SK-N-SH (cell line): ENCODE measurements at regions not wholly inside any gene's neighbourhood (a gene's known extent, or its start where the extent isn't known, plus 50 kb on each side); places are given as distances from the start of the nearest gene placed in this dataset.

Experiments used
- CTCF ChIA-PET: fragments of 300-600, 350-600 bp; formaldehyde crosslinking; extraction: SDS; loops from one replicate; lab custom pipeline; 2021; lab: Yijun Ruan, JAX
- POLR2A ChIA-PET: fragments of 350-600 bp; sonication (Branson Sonifier 250); formaldehyde crosslinking; extraction: SDS; loops from one replicate; lab custom pipeline; 2020; ENCODE audit warnings: antibody characterized with exemption, inconsistent platforms; lab: Yijun Ruan, JAX
- DNase-seq: peaks from one replicate; pipeline ENCODE4 v3.0.0; 2012
- H2AFZ ChIP-seq: fragments of 200-600 bp; sonication (generic); 2 replicates; pipeline ENCODE4 v1.8.1; 2016; ENCODE audit warnings: antibody characterized with exemption, mild to moderate bottlenecking, low read depth
- H3F3A ChIP-seq: fragments of 200-600 bp; sonication (generic); replicated peaks from 2 replicates; pipeline ENCODE3; 2016; ENCODE audit warnings: antibody characterized with exemption, mild to moderate bottlenecking; ENCODE audit not compliant: insufficient read depth
- H3K27ac ChIP-seq, 2 experiments: fragments of 200-500 bp in 1 of 2; fragments of 200-600 bp in 1 of 2; sonication (Bioruptor generic) in 1 of 2; sonication (generic), shearing (Covaris generic) in 1 of 2; 2 replicates each; pipeline versions ENCODE4 v1.5.1 to v1.6.1; 2014 to 2016; ENCODE audit warnings: low read depth in 2 of 2, inconsistent platforms in 1 of 2, low read length in 1 of 2, mild to moderate bottlenecking in 1 of 2, mixed read lengths in 1 of 2
- H3K27me3 ChIP-seq: fragments of 200-600 bp; sonication (generic), shearing (Covaris generic); 2 replicates; pipeline ENCODE4 v1.6.1; 2016; ENCODE audit warnings: mixed run types; ENCODE audit not compliant: insufficient read depth
- H3K36me3 ChIP-seq, 2 experiments: fragments of 200-500 bp in 1 of 2; fragments of 200-600 bp in 1 of 2; sonication (Bioruptor generic) in 1 of 2; sonication (generic) in 1 of 2; replicated peaks in 1 of 2; 2 replicates each; pipeline versions ENCODE3 to v1.5.1; 2014 to 2016; ENCODE audit warnings: low read length in 1 of 2, mild to moderate bottlenecking in 1 of 2; ENCODE audit not compliant: insufficient read depth in 2 of 2, control insufficient read depth in 1 of 2
- H3K4me1 ChIP-seq, 2 experiments: fragments of 200-500 bp in 1 of 2; fragments of 200-600 bp in 1 of 2; sonication (Bioruptor generic) in 1 of 2; sonication (generic), shearing (Covaris generic) in 1 of 2; 2 replicates each; pipeline versions ENCODE4 v1.5.1 to v1.6.1; 2014 to 2016; ENCODE audit warnings: low read depth in 1 of 2, low read length in 1 of 2, mixed run types in 1 of 2; ENCODE audit not compliant: insufficient read depth in 2 of 2, control insufficient read depth in 1 of 2
- H3K4me2 ChIP-seq: fragments of 200-600 bp; sonication (generic), shearing (Covaris generic); 2 replicates; pipeline ENCODE4 v1.6.1; 2017; ENCODE audit warnings: mixed run types
- H3K4me3 ChIP-seq, 2 experiments: fragments of 200-500 bp in 1 of 2; fragments of 200-600 bp in 1 of 2; sonication (Bioruptor generic) in 1 of 2; sonication (generic), shearing (Covaris generic) in 1 of 2; 2 replicates each; pipeline versions ENCODE4 v1.5.1 to v1.8.1; 2014 to 2016; ENCODE audit warnings: low read depth in 2 of 2, inconsistent platforms in 1 of 2, low read length in 1 of 2, mild to moderate bottlenecking in 1 of 2, mixed read lengths in 1 of 2, moderate library complexity in 1 of 2
- H3K79me2 ChIP-seq: fragments of 200-600 bp; sonication (generic); 2 replicates; pipeline ENCODE4 v1.8.1; 2017; ENCODE audit warnings: mild to moderate bottlenecking; ENCODE audit not compliant: insufficient read depth
- H3K9ac ChIP-seq: fragments of 200-600 bp; sonication (generic); 2 replicates; pipeline ENCODE4 v1.6.1; 2017; ENCODE audit warnings: mixed run types
- H3K9me2 ChIP-seq: fragments of 200-600 bp; sonication (generic); 2 replicates; pipeline ENCODE4 v1.6.1; 2017; ENCODE audit warnings: mixed run types
- H3K9me3 ChIP-seq: fragments of 200-600 bp; sonication (generic); 2 replicates; pipeline ENCODE4 v1.6.1; 2017; ENCODE audit warnings: mixed run types, mild to moderate bottlenecking, moderate library complexity
- H4K20me1 ChIP-seq: fragments of 200-600 bp; sonication (generic); 2 replicates; pipeline ENCODE4 v1.6.1; 2017; ENCODE audit warnings: mild to moderate bottlenecking, mixed run types; ENCODE audit not compliant: insufficient read depth
- CTCF ChIP-seq: fragments of 200-600 bp; sonication (generic); IDR thresholded peaks from 2 replicates; pipeline ENCODE4 v1.6.1; 2017; ENCODE audit warnings: antibody characterized with exemption, mild to moderate bottlenecking, moderate library complexity
- ELF1 ChIP-seq: IDR thresholded peaks from 2 replicates; pipeline ENCODE4 v1.4.0; 2012
- FOXM1 ChIP-seq: IDR thresholded peaks from 2 replicates; pipeline ENCODE4 v1.4.0; 2012; ENCODE audit warnings: low read depth, mild to moderate bottlenecking
- MEF2A ChIP-seq: IDR thresholded peaks from 2 replicates; pipeline ENCODE4 v1.4.0; 2012; ENCODE audit warnings: low read depth, borderline replicate concordance
- PBX3 ChIP-seq: IDR thresholded peaks from 2 replicates; pipeline ENCODE4; 2012
- RAD21 ChIP-seq: IDR thresholded peaks from 2 replicates; pipeline ENCODE4 v1.6.1; 2012; ENCODE audit warnings: mild to moderate bottlenecking, low read length
- RXRA ChIP-seq: IDR thresholded peaks from 2 replicates; pipeline ENCODE4 v1.4.0; 2012; ENCODE audit warnings: low read depth, mild to moderate bottlenecking, borderline replicate concordance
- SIN3A ChIP-seq: IDR thresholded peaks from 2 replicates; pipeline ENCODE4 v1.6.1; 2012; ENCODE audit warnings: low read depth, mild to moderate bottlenecking, low read length, moderate library complexity, borderline replicate concordance
- SMC3 ChIP-seq: IDR thresholded peaks from 2 replicates; pipeline ENCODE4 v1.6.1; 2012; ENCODE audit warnings: low read depth, low read length, improper control_type of control experiment
- TAF1 ChIP-seq: IDR thresholded peaks from 2 replicates; pipeline ENCODE4 v1.6.1; 2012; ENCODE audit warnings: low read depth, mild to moderate bottlenecking, low read length, moderate library complexity, borderline replicate concordance
- TCF12 ChIP-seq: IDR thresholded peaks from 2 replicates; pipeline ENCODE4 v1.4.0; 2012
- YY1 ChIP-seq: IDR thresholded peaks from 2 replicates; pipeline ENCODE4 v1.4.0; 2012; ENCODE audit warnings: low read depth, mild to moderate bottlenecking
- ZBTB33 ChIP-seq: IDR thresholded peaks from 2 replicates; pipeline ENCODE4 v1.4.0; 2012; ENCODE audit warnings: low read depth, borderline replicate concordance
- WGBS: methylation state at CpG from one replicate; pipeline ENCODE4 v1.1.6; 2017; ENCODE audit warnings: low lambda C conversion rate; 5-methylcytosine and 5-hydroxymethylcytosine counted together
- TF ChIP-seq, protein P1 (sequence below): IDR thresholded peaks from 2 replicates; pipeline ENCODE4 v1.6.1; 2012; ENCODE audit warnings: mild to moderate bottlenecking, low read depth, low read length, moderate library complexity
- TF ChIP-seq, protein P2 (sequence below): fragments of 150-350 bp; IDR thresholded peaks from 2 replicates; pipeline ENCODE4 v1.6.1; 2017; ENCODE audit warnings: antibody characterized with exemption, low read length, low read depth, borderline replicate concordance
- TF ChIP-seq, protein P3 (sequence below): IDR thresholded peaks from 2 replicates; pipeline ENCODE4 v1.4.0; 2012; ENCODE audit warnings: low read depth, borderline replicate concordance

DNA sequence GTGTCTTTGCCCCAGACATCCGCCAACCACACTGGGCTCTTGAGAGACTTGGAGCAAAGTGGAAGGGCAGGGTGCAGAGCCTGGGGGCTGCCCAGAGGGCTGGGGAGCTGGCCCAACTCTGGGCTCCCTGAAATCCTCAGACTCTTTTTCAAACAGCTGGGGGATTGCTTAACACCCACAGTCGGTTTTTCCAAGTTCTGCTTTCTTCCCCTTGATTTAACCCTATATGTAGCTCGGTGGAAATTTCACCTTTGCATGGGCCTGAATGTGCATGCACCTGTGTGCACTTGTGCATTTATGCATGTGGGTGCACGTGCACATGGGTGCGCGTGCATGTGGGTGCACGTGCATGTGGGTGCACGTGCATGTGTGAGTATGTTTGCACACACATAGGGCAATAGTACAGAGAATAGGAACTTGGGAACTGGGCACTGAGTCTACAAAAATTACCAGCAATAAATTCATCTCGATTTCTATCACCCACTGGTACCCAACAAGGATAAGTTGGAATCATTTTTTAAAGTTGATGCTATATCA, 52.3 kb upstream of the RFLNA start:
- no peaks in the 10 kb centered on the region for H3K9me2 ChIP-seq
- WGBS, result 41% methylated on average over 9 of the region's 9 CpGs
- H3K79me2 ChIP-seq, result no peaks in the 10 kb centered on the region
- H3K9ac ChIP-seq, result no peak overlapping the region
- H2AFZ ChIP-seq, result no peak overlapping the region
- H4K20me1 ChIP-seq, result no peaks in the 10 kb centered on the region
- H3K9me3 ChIP-seq, result no peaks in the 10 kb centered on the region
- DNase-seq, result no peak
- no peak overlapping the region for H3K4me3 ChIP-seq
- TF ChIP-seq TCF12, result no peak
- TF ChIP-seq RXRA, result no peak
- TF ChIP-seq MEF2A, result no peak
- TF ChIP-seq, protein P1, sequence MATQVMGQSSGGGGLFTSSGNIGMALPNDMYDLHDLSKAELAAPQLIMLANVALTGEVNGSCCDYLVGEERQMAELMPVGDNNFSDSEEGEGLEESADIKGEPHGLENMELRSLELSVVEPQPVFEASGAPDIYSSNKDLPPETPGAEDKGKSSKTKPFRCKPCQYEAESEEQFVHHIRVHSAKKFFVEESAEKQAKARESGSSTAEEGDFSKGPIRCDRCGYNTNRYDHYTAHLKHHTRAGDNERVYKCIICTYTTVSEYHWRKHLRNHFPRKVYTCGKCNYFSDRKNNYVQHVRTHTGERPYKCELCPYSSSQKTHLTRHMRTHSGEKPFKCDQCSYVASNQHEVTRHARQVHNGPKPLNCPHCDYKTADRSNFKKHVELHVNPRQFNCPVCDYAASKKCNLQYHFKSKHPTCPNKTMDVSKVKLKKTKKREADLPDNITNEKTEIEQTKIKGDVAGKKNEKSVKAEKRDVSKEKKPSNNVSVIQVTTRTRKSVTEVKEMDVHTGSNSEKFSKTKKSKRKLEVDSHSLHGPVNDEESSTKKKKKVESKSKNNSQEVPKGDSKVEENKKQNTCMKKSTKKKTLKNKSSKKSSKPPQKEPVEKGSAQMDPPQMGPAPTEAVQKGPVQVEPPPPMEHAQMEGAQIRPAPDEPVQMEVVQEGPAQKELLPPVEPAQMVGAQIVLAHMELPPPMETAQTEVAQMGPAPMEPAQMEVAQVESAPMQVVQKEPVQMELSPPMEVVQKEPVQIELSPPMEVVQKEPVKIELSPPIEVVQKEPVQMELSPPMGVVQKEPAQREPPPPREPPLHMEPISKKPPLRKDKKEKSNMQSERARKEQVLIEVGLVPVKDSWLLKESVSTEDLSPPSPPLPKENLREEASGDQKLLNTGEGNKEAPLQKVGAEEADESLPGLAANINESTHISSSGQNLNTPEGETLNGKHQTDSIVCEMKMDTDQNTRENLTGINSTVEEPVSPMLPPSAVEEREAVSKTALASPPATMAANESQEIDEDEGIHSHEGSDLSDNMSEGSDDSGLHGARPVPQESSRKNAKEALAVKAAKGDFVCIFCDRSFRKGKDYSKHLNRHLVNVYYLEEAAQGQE, result no peak
- no peak for TF ChIP-seq ELF1
- no peak for TF ChIP-seq FOXM1
- TF ChIP-seq, protein P2, sequence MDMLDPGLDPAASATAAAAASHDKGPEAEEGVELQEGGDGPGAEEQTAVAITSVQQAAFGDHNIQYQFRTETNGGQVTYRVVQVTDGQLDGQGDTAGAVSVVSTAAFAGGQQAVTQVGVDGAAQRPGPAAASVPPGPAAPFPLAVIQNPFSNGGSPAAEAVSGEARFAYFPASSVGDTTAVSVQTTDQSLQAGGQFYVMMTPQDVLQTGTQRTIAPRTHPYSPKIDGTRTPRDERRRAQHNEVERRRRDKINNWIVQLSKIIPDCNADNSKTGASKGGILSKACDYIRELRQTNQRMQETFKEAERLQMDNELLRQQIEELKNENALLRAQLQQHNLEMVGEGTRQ, result no peak
- TF ChIP-seq RAD21, result no peak
- TF ChIP-seq YY1, result no peak
- TF ChIP-seq SIN3A, result no peak
- TF ChIP-seq PBX3, result no peak
- TF ChIP-seq TAF1, result no peak
- H3K4me2 ChIP-seq, result no peak overlapping the region
- no peak overlapping the region for H3K27ac ChIP-seq
- no peaks in the 10 kb centered on the region for H3F3A ChIP-seq
- no peaks in the 10 kb centered on the region for H3K36me3 ChIP-seq
- H3K4me1 ChIP-seq, result no peaks in the 10 kb centered on the region
- H3K27me3 ChIP-seq, result no peaks in the 10 kb centered on the region
- CTCF ChIA-PET, result no interaction called here
- POLR2A ChIA-PET, result no interaction called here

DNA sequence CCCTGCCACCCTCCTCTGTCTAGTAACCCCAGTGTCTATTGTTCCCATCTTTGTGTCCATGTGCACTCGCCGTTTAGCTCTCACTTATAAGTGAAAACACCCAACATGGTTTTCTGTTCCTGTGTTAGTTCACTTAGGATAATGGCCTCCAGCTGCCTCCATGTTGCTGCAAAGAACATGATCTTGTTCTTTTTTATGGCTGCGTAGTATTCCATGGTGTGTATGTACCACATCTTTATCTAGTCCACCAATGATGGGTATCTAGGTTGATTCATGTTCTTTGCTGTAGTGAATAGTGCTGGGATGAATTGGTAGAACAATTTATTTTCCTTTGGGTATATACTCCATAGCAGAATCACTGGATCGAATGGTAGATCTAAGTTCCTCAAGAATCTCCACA, 51.0 kb upstream of the RFLNA start:
- Histone ChIP-seq H3K9me3 (no peaks in the 10 kb centered on the region), H4K20me1 (no peaks in the 10 kb centered on the region), H3K27ac (no peak overlapping the region), H3K4me1 (no peaks in the 10 kb centered on the region), H3K79me2 (no peaks in the 10 kb centered on the region), H3K9ac (no peak overlapping the region), H3K4me2 (no peak overlapping the region), H3K27me3 (no peaks in the 10 kb centered on the region; the same call in 1 of the 2 replicates), H3K4me3 (no peak overlapping the region), H3K9me2 (no peaks in the 10 kb centered on the region), H3F3A (no peaks in the 10 kb centered on the region), H2AFZ (no peak overlapping the region), H3K36me3 (no peaks in the 10 kb centered on the region)
- ChIA-PET CTCF (no interaction called here), POLR2A (no interaction called here)
- WGBS, result 67% methylated on average over 4 of the region's 4 CpGs
- no peak for DNase-seq
- TF ChIP-seq RXRA, result no peak
- no peak for TF ChIP-seq ZBTB33
- no peak for TF ChIP-seq TAF1
- TF ChIP-seq, protein P3, sequence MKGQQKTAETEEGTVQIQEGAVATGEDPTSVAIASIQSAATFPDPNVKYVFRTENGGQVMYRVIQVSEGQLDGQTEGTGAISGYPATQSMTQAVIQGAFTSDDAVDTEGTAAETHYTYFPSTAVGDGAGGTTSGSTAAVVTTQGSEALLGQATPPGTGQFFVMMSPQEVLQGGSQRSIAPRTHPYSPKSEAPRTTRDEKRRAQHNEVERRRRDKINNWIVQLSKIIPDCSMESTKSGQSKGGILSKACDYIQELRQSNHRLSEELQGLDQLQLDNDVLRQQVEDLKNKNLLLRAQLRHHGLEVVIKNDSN, result no peak
- TF ChIP-seq FOXM1, result no peak
- no peak for TF ChIP-seq SMC3
- TF ChIP-seq CTCF, result no peak
- no peak for TF ChIP-seq PBX3
- TF ChIP-seq RAD21, result no peak
